ENCODE measurements at regions not wholly inside any gene's neighbourhood (a gene's known extent, or its start where the extent isn't known, plus 50 kb on each side); places are given as distances from the start of the nearest gene placed in this dataset.

GRCh38 chr2:71951718-71952404, 195.8 kb downstream of the CYP26B1 start:
- no peak for DNase-seq

- no peak for DNase-seq
These were observed 196.6 kb downstream of the CYP26B1 start for GRCh38 chr2:71951083-71951468.

GRCh38 chr2:71950256-71951082, 197.2 kb downstream of the CYP26B1 start:
- DNase-seq, result no peak

GRCh38 chr2:71949537-71949798, 198.2 kb downstream of the CYP26B1 start:
- DNase-seq, result no peak

- no peak for DNase-seq
These were observed 198.7 kb downstream of the CYP26B1 start for GRCh38 chr2:71948781-71949536.

GRCh38 chr2:71947809-71948208, 199.9 kb downstream of the CYP26B1 start:
- no peak for DNase-seq

- no peak for DNase-seq
These were observed 202.1 kb downstream of the CYP26B1 start for GRCh38 chr2:71945603-71945959.

GRCh38 chr2:71944806-71945602, 202.7 kb downstream of the CYP26B1 start:
- DNase-seq, result no peak

GRCh38 chr2:71944183-71944550, 203.5 kb downstream of the CYP26B1 start:
- DNase-seq, result no peak

- DNase-seq, result no peak
These were observed 204.2 kb downstream of the CYP26B1 start for GRCh38 chr2:71943238-71944182.

- DNase-seq, result no peak
These were observed 205.7 kb downstream of the CYP26B1 start for GRCh38 chr2:71941726-71942525.

- DNase-seq, result no peak
These were observed 207.0 kb downstream of the CYP26B1 start for GRCh38 chr2:71940695-71941094.

GRCh38 chr2:71939588-71940535, 207.8 kb downstream of the CYP26B1 start:
- no peak for DNase-seq

GRCh38 chr2:71938659-71939587, 208.7 kb downstream of the CYP26B1 start:
- DNase-seq, result no peak

GRCh38 chr2:71938108-71938507, 209.6 kb downstream of the CYP26B1 start:
- no peak for DNase-seq

- no peak for DNase-seq
These were observed 210.3 kb downstream of the CYP26B1 start for GRCh38 chr2:71937396-71937795.

GRCh38 chr2:71936076-71937030, 211.3 kb downstream of the CYP26B1 start:
- no peak for DNase-seq

All from NCI-H446 treated with DMSO at 0.1 percent for 48 hours (cell line).